ENCODE measurements at regions not wholly inside any gene's neighbourhood (a gene's known extent, or its start where the extent isn't known, plus 50 kb on each side); places are given as distances from the start of the nearest gene placed in this dataset.
"Not testable (repeated sequence)": the region's sequence is repeated elsewhere in the genome, so short reads cannot be mapped to it uniquely, and the experiment has no call there.

DNA sequence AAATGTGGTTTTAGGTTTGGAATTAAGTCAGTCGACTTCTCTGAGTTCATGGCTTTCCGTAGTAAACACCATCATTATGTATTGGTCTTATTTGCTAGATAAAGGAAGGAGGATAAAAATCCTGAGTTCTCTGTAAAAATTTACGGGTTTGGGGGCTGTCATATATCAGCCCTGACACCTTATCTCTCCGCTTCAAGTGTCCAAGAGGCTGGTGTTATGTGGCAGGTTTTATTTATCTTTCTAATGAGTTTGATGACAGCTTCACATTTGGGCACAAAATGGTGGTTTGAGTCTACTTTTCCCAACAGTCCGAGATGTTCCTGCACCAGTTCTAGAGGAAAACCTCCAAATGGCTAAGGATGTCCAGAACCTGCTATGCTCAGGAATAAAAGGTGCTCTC lies 67.3 kb upstream of the VSTM5 start:
- H4K20me1 ChIP-seq (ENCODE audit: low read depth): no peaks in the 10 kb centered on the region
- no peak for DNase-seq (ENCODE audit: low spot score)
- no peak overlapping the region for H3K9ac ChIP-seq
- H3K27ac Mint-ChIP-seq: no peak overlapping the region
- H3K9me3 Mint-ChIP-seq: no peaks in the 10 kb centered on the region
- no peaks in the 10 kb centered on the region for H3K9me3 ChIP-seq (ENCODE audit: low read depth)
- H3K4me3 Mint-ChIP-seq: no peak overlapping the region
- peaks cover 2% of the 10 kb centered on the region for H3K27me3 Mint-ChIP-seq (ENCODE audit: insufficient read depth, low read depth)
- no peaks in the 10 kb centered on the region for H3K36me3 ChIP-seq
- H2AFZ ChIP-seq (replicated peaks): no peak overlapping the region
- H3K79me2 ChIP-seq (ENCODE audit: low read depth): no peaks in the 10 kb centered on the region
- H3K4me1 ChIP-seq: no peaks in the 10 kb centered on the region
- TF ChIP-seq, protein P1, sequence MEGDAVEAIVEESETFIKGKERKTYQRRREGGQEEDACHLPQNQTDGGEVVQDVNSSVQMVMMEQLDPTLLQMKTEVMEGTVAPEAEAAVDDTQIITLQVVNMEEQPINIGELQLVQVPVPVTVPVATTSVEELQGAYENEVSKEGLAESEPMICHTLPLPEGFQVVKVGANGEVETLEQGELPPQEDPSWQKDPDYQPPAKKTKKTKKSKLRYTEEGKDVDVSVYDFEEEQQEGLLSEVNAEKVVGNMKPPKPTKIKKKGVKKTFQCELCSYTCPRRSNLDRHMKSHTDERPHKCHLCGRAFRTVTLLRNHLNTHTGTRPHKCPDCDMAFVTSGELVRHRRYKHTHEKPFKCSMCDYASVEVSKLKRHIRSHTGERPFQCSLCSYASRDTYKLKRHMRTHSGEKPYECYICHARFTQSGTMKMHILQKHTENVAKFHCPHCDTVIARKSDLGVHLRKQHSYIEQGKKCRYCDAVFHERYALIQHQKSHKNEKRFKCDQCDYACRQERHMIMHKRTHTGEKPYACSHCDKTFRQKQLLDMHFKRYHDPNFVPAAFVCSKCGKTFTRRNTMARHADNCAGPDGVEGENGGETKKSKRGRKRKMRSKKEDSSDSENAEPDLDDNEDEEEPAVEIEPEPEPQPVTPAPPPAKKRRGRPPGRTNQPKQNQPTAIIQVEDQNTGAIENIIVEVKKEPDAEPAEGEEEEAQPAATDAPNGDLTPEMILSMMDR (IDR thresholded peaks at IDR 0.05): no peak
- no peak for TF ChIP-seq EZH2phosphoT487 (IDR thresholded peaks at IDR 0.05)
- no peak for TF ChIP-seq EZH2 (IDR thresholded peaks at IDR 0.05)
- H3F3A ChIP-seq (ENCODE audit: low read depth): no peaks in the 10 kb centered on the region
- H3K36me3 Mint-ChIP-seq: no peaks in the 10 kb centered on the region
- H3K4me2 ChIP-seq: no peak overlapping the region
- no peaks in the 10 kb centered on the region for H3K4me1 Mint-ChIP-seq
- no peaks in the 10 kb centered on the region for H3K27me3 ChIP-seq
- H3K4me3 ChIP-seq: no peak overlapping the region
- H3K27ac ChIP-seq: no peak overlapping the region

DNA sequence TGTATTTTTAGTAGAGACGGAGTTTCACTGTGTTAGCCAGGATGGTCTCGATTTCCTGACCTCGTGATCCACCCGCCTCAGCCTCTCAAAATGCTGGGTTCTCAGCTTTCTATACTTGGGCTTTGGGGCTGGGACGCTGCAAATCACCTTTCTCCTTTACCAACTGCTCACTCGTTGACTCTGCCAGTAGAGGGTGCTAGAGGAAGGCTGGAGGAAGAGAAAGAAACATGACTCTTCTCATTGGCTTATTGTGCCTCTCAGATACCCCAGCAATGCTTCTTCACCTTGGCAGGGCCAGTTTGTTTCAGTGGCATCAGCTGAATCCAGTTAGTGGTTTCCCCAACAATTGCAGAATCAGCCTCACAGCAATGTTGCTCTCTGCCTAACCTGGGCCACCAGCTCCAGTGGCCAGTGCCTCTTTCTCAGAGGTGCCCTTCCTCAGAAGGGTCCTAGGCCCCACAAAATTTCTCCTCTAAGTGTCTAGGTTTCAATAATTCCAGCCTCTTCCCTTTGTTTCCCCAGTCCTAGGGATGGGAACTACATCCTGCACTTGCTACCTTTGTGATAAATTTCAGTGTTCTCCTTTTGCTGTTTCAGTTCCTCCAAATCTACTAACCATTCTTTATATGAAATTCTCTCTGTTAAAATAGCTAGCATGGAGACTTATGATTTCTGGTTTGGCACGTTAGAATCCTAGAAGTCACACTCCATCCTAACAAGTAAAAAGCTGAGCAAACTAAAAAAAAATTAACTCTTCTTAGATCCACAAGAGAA lies 71.5 kb upstream of the VSTM5 start:
- Mint-ChIP-seq H3K36me3 (no peaks in the 10 kb centered on the region), H3K9me3 (no peaks in the 10 kb centered on the region), H3K4me1 (no peaks in the 10 kb centered on the region), H3K27me3 (ENCODE audit: insufficient read depth, low read depth) (peaks cover 2% of the 10 kb centered on the region), H3K4me3 (no peak overlapping the region), H3K27ac (no peak overlapping the region)
- H3K27ac ChIP-seq: no peak overlapping the region
- H3K27me3 ChIP-seq: no peaks in the 10 kb centered on the region
- H3K79me2 ChIP-seq (ENCODE audit: low read depth): no peaks in the 10 kb centered on the region
- H3K36me3 ChIP-seq: no peaks in the 10 kb centered on the region
- H3K4me3 ChIP-seq: no peak overlapping the region
- H3F3A ChIP-seq (ENCODE audit: low read depth): no peaks in the 10 kb centered on the region
- H3K9me3 ChIP-seq (ENCODE audit: low read depth): no peaks in the 10 kb centered on the region
- H3K4me1 ChIP-seq: no peaks in the 10 kb centered on the region
- no peak for TF ChIP-seq EZH2 (IDR thresholded peaks at IDR 0.05)
- TF ChIP-seq, protein P1 (IDR thresholded peaks at IDR 0.05): peak; percentile 83
- TF ChIP-seq EZH2phosphoT487 (IDR thresholded peaks at IDR 0.05): no peak
- H3K9ac ChIP-seq: no peak overlapping the region
- H3K4me2 ChIP-seq: no peak overlapping the region
- peak overlapping the region; percentile 66 for H2AFZ ChIP-seq (replicated peaks)
- H4K20me1 ChIP-seq (ENCODE audit: low read depth): no peaks in the 10 kb centered on the region
- peak; percentile 81 for DNase-seq (ENCODE audit: low spot score)

DNA sequence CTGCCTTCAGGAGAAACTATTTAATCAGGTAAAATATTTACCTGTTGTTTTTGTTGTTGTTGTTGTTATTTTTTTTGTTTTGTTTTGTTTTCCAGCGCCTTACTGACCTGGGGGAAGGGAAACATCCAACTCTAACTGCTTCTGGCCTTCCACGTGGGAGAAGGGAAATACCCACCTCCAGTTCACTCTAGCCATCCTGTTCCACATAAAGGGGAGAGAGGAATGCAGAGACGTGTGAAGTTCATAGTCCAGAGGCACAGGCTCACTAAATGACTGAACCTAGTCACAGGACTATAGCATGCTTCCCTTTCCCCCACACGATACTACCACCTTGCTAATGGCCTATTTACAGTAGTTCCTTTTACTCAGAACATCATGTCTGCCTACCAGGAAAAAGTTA lies 72.4 kb upstream of the VSTM5 start:
- Histone ChIP-seq H3K27me3 (no peaks in the 10 kb centered on the region), H3F3A (ENCODE audit: low read depth) (no peaks in the 10 kb centered on the region), H3K27ac (no peak overlapping the region), H3K79me2 (ENCODE audit: low read depth) (no peaks in the 10 kb centered on the region), H3K4me1 (no peaks in the 10 kb centered on the region), H2AFZ (replicated peaks) (no peak overlapping the region), H3K4me3 (no peak overlapping the region), H3K36me3 (no peaks in the 10 kb centered on the region), H3K4me2 (no peak overlapping the region), H4K20me1 (ENCODE audit: low read depth) (no peaks in the 10 kb centered on the region), H3K9ac (no peak overlapping the region), H3K9me3 (ENCODE audit: low read depth) (no peaks in the 10 kb centered on the region)
- TF ChIP-seq, protein P1 (IDR thresholded peaks at IDR 0.05): no peak
- TF ChIP-seq EZH2phosphoT487 (IDR thresholded peaks at IDR 0.05) (no peak), EZH2 (IDR thresholded peaks at IDR 0.05) (no peak)
- peaks cover 2% of the 10 kb centered on the region for H3K27me3 Mint-ChIP-seq (ENCODE audit: insufficient read depth, low read depth)
- H3K36me3 Mint-ChIP-seq: no peaks in the 10 kb centered on the region
- H3K27ac Mint-ChIP-seq: no peak overlapping the region
- H3K4me3 Mint-ChIP-seq: no peak overlapping the region
- H3K4me1 Mint-ChIP-seq: no peaks in the 10 kb centered on the region
- H3K9me3 Mint-ChIP-seq: no peaks in the 10 kb centered on the region
- DNase-seq (ENCODE audit: low spot score): no peak

DNA sequence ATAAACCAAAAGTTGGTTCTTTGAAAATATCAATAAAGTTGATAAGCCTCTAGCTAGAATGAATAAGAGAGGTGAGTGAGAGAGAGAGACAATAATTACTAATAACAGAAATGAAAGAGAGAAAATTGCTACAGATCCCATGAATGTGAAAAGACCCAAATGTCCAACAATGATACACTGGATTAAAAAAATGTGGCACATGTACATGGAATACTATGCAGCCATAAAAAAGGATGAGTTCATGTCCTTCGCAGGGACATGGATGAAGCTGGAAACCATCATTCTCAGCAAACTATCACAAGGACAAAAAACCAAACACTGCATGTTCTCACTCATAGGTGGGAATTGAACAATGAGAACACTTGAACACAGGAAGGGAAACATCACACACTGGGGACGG lies 75.7 kb upstream of the VSTM5 start:
- not testable (repeated sequence) for H3K9me3 Mint-ChIP-seq

More for the DNA sequence above, 75.7 kb upstream of the VSTM5 start:
- H4K20me1 ChIP-seq (ENCODE audit: low read depth); H3K4me2 ChIP-seq; H3K27me3 Mint-ChIP-seq (ENCODE audit: insufficient read depth, low read depth); H3K36me3 ChIP-seq; H2AFZ ChIP-seq (replicated peaks); H3K4me1 Mint-ChIP-seq; DNase-seq (ENCODE audit: low spot score); H3K79me2 ChIP-seq (ENCODE audit: low read depth); H3K27me3 ChIP-seq; H3K4me3 Mint-ChIP-seq; H3K4me3 ChIP-seq; H3F3A ChIP-seq (ENCODE audit: low read depth); H3K27ac ChIP-seq; H3K4me1 ChIP-seq; H3K9ac ChIP-seq; H3K27ac Mint-ChIP-seq; H3K9me3 ChIP-seq (ENCODE audit: low read depth); H3K36me3 Mint-ChIP-seq: not testable (repeated sequence)
